SK-N-SH treated with all-trans-retinoic acid at 6 μM for 48 hours (cell line): ENCODE measurements at regions not wholly inside any gene's neighbourhood (a gene's known extent, or its start where the extent isn't known, plus 50 kb on each side); places are given as distances from the start of the nearest gene placed in this dataset.

Source experiments
- ARNTL ChIP-seq: fragments of 450-650 bp; formaldehyde crosslinking; IDR thresholded peaks from 2 replicates; pipeline ENCODE4 v1.5.0; 2020; ENCODE audit warnings: low read depth, mild to moderate bottlenecking, moderate library complexity, borderline replicate concordance
- BACH2 ChIP-seq: fragments of 250-450 bp; sonication (Bioruptor Pico); IDR thresholded peaks from 2 replicates; pipeline ENCODE4 v1.9.0; 2021; ENCODE audit warnings: mild to moderate bottlenecking, borderline replicate concordance
- ISL1 ChIP-seq: fragments of 250-450 bp; sonication (Bioruptor Pico); IDR thresholded peaks from 2 replicates; pipeline ENCODE4 v2.1.2; 2022; ENCODE audit warnings: mild to moderate bottlenecking, moderate library complexity
- OSR1 ChIP-seq: fragments of 250-450 bp; sonication (Bioruptor Pico); IDR thresholded peaks from 2 replicates; pipeline ENCODE4 v1.8.0; 2022; ENCODE audit warnings: moderate library complexity, mild to moderate bottlenecking, inconsistent platforms
- PATZ1 ChIP-seq: fragments of 250-450 bp; sonication (Bioruptor Pico); IDR thresholded peaks from 2 replicates; pipeline ENCODE4 v1.8.0; 2020; ENCODE audit warnings: mild to moderate bottlenecking, moderate library complexity, borderline replicate concordance
- SNAI2 ChIP-seq: fragments of 250-450 bp; sonication (Bioruptor Pico); IDR thresholded peaks from 2 replicates; pipeline ENCODE4 v1.5.0; 2020; ENCODE audit warnings: mild to moderate bottlenecking, moderate library complexity
- TSHZ2 ChIP-seq: fragments of 250-450 bp; sonication (Bioruptor Pico); IDR thresholded peaks from 2 replicates; pipeline ENCODE4 v1.5.0; 2020; ENCODE audit warnings: mild to moderate bottlenecking, moderate library complexity
- ZFP3 ChIP-seq: fragments of 250-450 bp; sonication (Bioruptor Pico); IDR thresholded peaks from 2 replicates; pipeline ENCODE4 v1.5.0; 2020; ENCODE audit warnings: mild to moderate bottlenecking, moderate library complexity
- ZNF70 ChIP-seq: fragments of 450-650 bp; formaldehyde crosslinking; IDR thresholded peaks from 2 replicates; pipeline ENCODE4 v1.5.0; 2020; ENCODE audit warnings: mild to moderate bottlenecking, moderate library complexity

GRCh38 chr3:74426571-74426970 lies 187.9 kb downstream of the CNTN3 start:
- TF ChIP-seq OSR1 (CRISPR knock-in tag): no peak
- TF ChIP-seq ARNTL: no peak
- no peak for TF ChIP-seq SNAI2
- no peak for TF ChIP-seq BACH2
- peak; percentile 66 for TF ChIP-seq ISL1
- TF ChIP-seq TSHZ2 (CRISPR knock-in tag): no peak
- TF ChIP-seq ZNF70 (CRISPR knock-in tag): no peak
- no peak for TF ChIP-seq ZFP3 (CRISPR knock-in tag)
- no peak for TF ChIP-seq PATZ1 (CRISPR knock-in tag)
